ENCODE measurements at regions not wholly inside any gene's neighbourhood (a gene's known extent, or its start where the extent isn't known, plus 50 kb on each side); places are given as distances from the start of the nearest gene placed in this dataset.

DNA sequence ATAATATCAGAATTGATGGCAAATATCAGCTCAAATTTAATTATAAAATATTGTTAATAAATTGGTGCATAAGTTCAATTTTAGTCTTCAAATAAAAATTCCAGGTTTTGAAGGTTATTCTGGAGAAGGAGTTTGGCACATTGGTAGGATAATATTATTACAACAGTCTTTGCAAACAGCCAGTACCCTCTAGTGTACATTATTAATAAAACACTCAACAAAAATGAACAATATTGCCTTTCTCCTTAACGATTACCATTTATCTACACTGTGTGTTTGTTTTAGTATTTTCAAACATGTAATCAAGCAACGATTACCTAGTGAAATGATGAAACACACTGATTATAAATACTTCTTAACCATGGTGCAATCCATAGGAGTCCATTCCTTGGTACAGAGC is 334.0 kb upstream of the FSIP2 start:
- TF ChIP-seq RFX5 (IDR thresholded peaks at IDR 0.05; ENCODE audit: low read depth, low read length) (no peak), NFE2L2 (IDR thresholded peaks at IDR 0.05; ENCODE audit: low read depth, low read length) (no peak), FOS (IDR thresholded peaks at IDR 0.05; ENCODE audit: low read depth, low read length) (no peak), MXI1 (IDR thresholded peaks at IDR 0.05; ENCODE audit: borderline replicate concordance, low read depth, low read length) (no peak), CEBPB (IDR thresholded peaks at IDR 0.05; ENCODE audit: low read depth, low read length) (no peak), POLR2A (IDR thresholded peaks at IDR 0.05; ENCODE audit: low read depth, low read length) (no peak), BHLHE40 (IDR thresholded peaks at IDR 0.05; ENCODE audit: low read depth, low read length) (no peak), SMC3 (IDR thresholded peaks at IDR 0.05; ENCODE audit: low read depth, low read length) (no peak), CHD1 (IDR thresholded peaks at IDR 0.05; ENCODE audit: low read depth, low read length) (no peak), RAD21 (IDR thresholded peaks at IDR 0.05; ENCODE audit: low read length) (no peak), RCOR1 (IDR thresholded peaks at IDR 0.05; ENCODE audit: insufficient replicate concordance, low read length) (no peak)
- TF ChIP-seq, protein P1, sequence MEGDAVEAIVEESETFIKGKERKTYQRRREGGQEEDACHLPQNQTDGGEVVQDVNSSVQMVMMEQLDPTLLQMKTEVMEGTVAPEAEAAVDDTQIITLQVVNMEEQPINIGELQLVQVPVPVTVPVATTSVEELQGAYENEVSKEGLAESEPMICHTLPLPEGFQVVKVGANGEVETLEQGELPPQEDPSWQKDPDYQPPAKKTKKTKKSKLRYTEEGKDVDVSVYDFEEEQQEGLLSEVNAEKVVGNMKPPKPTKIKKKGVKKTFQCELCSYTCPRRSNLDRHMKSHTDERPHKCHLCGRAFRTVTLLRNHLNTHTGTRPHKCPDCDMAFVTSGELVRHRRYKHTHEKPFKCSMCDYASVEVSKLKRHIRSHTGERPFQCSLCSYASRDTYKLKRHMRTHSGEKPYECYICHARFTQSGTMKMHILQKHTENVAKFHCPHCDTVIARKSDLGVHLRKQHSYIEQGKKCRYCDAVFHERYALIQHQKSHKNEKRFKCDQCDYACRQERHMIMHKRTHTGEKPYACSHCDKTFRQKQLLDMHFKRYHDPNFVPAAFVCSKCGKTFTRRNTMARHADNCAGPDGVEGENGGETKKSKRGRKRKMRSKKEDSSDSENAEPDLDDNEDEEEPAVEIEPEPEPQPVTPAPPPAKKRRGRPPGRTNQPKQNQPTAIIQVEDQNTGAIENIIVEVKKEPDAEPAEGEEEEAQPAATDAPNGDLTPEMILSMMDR (conservative IDR thresholded peaks at IDR 0.05; ENCODE audit: low read depth, low read length), result no peak

Measured in IMR-90 (cell line).